HG02678 (cell line): ENCODE measurements at regions not wholly inside any gene's neighbourhood (a gene's known extent, or its start where the extent isn't known, plus 50 kb on each side); places are given as distances from the start of the nearest gene placed in this dataset.

Experiments used
- ATAC-seq: cut with Tn5 transposase; IDR thresholded peaks from one replicate; pipeline ENCODE4 v1.9.1; 2021; ENCODE audit warnings: mild to moderate bottlenecking, moderate library complexity; ENCODE audit not compliant: unreplicated experiment

DNA sequence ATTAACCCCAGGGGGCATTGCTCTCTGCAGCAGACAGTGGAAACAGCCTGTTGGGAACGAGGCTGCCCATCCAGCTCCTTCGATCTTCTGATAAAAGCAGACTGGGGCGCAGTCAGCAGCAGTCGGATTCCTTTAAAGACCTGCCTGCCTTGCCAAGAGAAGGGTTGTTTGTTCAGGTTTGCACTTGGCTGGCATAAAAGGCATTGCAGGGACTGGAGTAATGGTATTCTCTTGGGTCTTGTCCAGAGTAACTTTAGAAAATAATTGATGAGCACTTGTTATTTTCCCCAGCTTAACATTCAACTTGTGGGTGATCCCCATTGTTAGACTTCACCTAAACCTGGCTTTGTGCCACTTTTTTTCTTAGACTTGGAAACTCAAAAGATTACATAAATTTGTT lies 67.3 kb upstream of the SLC10A2 start:
- ATAC-seq, result no peak

DNA sequence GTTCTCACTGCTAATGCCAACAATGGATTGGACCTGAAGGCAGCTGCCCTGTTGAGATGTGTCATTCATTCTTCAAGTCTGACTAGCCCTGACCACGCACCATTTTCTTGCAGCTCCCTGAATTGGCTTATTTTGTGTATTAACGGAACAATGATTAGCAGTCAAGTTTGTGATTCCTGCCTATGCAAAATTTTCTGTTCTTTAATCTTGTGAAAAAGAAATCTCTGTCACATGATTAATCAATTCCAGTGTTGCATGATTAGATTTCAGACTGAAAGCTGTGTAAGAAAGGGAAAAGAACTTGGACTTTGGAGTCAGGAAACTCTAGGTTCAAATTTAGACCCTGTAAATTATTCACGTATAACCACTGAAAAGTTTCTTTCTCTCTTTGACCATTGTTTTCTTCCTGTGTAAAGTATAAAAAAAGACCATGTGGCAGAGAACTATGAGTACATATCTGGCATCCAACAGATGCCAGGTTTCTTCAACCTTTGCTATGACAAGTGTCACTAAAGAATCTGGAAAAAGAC lies 64.5 kb upstream of the SLC10A2 start:
- ATAC-seq, result peak; percentile 81

DNA sequence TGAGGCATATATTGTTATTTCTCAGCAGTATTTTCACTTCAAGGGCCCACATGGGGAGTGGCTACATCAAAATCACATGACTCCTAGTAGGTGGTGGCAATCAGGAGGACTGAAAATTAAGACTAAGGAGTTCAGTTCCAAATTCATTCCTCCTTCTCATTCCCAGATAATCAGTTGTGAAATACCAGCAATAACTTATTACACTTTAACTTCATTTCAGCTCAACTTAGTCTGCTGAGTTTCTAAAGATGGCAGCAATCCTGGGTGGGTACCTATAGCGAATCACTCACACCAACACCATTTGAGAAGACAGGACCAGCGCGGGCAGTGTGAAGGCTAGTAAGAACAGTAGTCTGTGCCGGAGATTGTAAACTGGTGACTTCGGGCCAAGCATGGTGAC lies 63.9 kb upstream of the SLC10A2 start:
- peak; percentile 7 for ATAC-seq
